H1 (cell line): ENCODE measurements at regions not wholly inside any gene's neighbourhood (a gene's known extent, or its start where the extent isn't known, plus 50 kb on each side); places are given as distances from the start of the nearest gene placed in this dataset.

ENCODE experiments used
- CTCF ChIA-PET: fragments of 300-600 bp; sonication (Branson Sonifier 250); formaldehyde crosslinking; loops from one replicate; lab custom pipeline; 2021; ENCODE audit not compliant: partially characterized antibody; lab: Charles Lee
- POLR2A ChIA-PET: fragments of 300-600 bp; sonication (Branson Sonifier 250); formaldehyde crosslinking; loops from one replicate; lab custom pipeline; 2021; ENCODE audit warnings: inconsistent platforms; ENCODE audit not compliant: partially characterized antibody; lab: Charles Lee
- DNase-seq, 2 experiments: peaks; one replicate each; pipeline versions ENCODE4 v3.0.0 to v3.0.0-alpha.2; 2010 to 2022; ENCODE audit warnings: low spot score in 2 of 2, low read depth in 1 of 2, mixed read lengths in 1 of 2
- FAIRE-seq: peaks from 2 replicates; lab custom pipeline; 2011; peaks lifted over from hg19 to GRCh38; lab: Jason Lieb, UNC
- H2AFZ ChIP-seq: 2 replicates; pipeline ENCODE4 v1.8.1; 2012; ENCODE audit warnings: low read length, inconsistent platforms
- H2AK5ac ChIP-seq: 2 replicates; pipeline ENCODE4 v1.6.1; 2013; ENCODE audit warnings: low read depth, low read length
- H2BK120ac ChIP-seq: replicated peaks from 2 replicates; pipeline ENCODE3; 2013; ENCODE audit warnings: low read depth, low read length, inconsistent platforms
- H2BK12ac ChIP-seq: 2 replicates; pipeline ENCODE4 v1.6.1; 2013; ENCODE audit warnings: low read depth, low read length
- H2BK15ac ChIP-seq: 2 replicates; pipeline ENCODE4 v1.6.1; 2013; ENCODE audit warnings: low read length
- H2BK20ac ChIP-seq: 2 replicates; pipeline ENCODE4 v1.6.1; 2013; ENCODE audit warnings: low read length
- H2BK5ac ChIP-seq: 2 replicates; pipeline ENCODE4 v1.6.1; 2013; ENCODE audit warnings: low read depth, low read length
- H3K14ac ChIP-seq: 2 replicates; pipeline ENCODE4 v1.6.1; 2013; ENCODE audit warnings: inconsistent platforms; ENCODE audit not compliant: insufficient read length
- H3K18ac ChIP-seq: 2 replicates; pipeline ENCODE4 v1.6.1; 2013; ENCODE audit warnings: low read length; ENCODE audit errors: extremely low read depth
- H3K23ac ChIP-seq: 2 replicates; pipeline ENCODE4 v1.6.1; 2013; ENCODE audit warnings: inconsistent platforms; ENCODE audit not compliant: insufficient read length
- H3K23me2 ChIP-seq: 2 replicates; pipeline ENCODE4 v1.6.1; 2013; ENCODE audit warnings: low read depth, low read length
- H3K27ac ChIP-seq: 2 replicates; pipeline ENCODE4 v1.6.1; 2011; ENCODE audit warnings: low read depth, low read length, inconsistent platforms
- H3K27me3 ChIP-seq, 4 experiments: replicated peaks in 1 of 4; 1 replicate in 1 of 4; 2 replicates in 3 of 4; pipeline versions ENCODE4 v1.6.1 to v1.8.1; 2011 to 2013; ENCODE audit warnings: low read length in 3 of 4, mild to moderate bottlenecking in 3 of 4, inconsistent platforms in 2 of 4, mixed read lengths in 2 of 4, moderate library complexity in 1 of 4; ENCODE audit not compliant: control insufficient read depth in 3 of 4, insufficient read depth in 3 of 4; ENCODE audit errors: extremely low read depth in 1 of 4
- H3K36me3 ChIP-seq, 4 experiments: 2 replicates each; pipeline versions ENCODE4 v1.6.1 to v1.8.1; 2011 to 2013; ENCODE audit warnings: mild to moderate bottlenecking in 4 of 4, low read length in 3 of 4, moderate library complexity in 2 of 4, control low read depth in 1 of 4, inconsistent platforms in 1 of 4; ENCODE audit not compliant: insufficient read depth in 4 of 4, control insufficient read depth in 2 of 4
- H3K4ac ChIP-seq: replicated peaks from 2 replicates; pipeline ENCODE3; 2013; ENCODE audit warnings: low read length, low read depth, mixed read lengths, inconsistent platforms; ENCODE audit not compliant: insufficient read length
- H3K4me1 ChIP-seq, 4 experiments: replicated peaks in 1 of 4; 1 replicate in 1 of 4; 2 replicates in 3 of 4; pipeline versions ENCODE4 v1.6.1 to v1.8.1; 2011 to 2013; ENCODE audit warnings: low read length in 3 of 4, inconsistent platforms in 2 of 4, mixed read lengths in 1 of 4; ENCODE audit not compliant: insufficient read depth in 4 of 4, control insufficient read depth in 3 of 4
- H3K4me2 ChIP-seq, 2 experiments: 2 replicates each; pipeline versions ENCODE4 v1.6.1 to v1.8.1; 2011 to 2013; ENCODE audit warnings: low read depth in 2 of 2, low read length in 2 of 2, control low read depth in 1 of 2, inconsistent platforms in 1 of 2, mild to moderate bottlenecking in 1 of 2; ENCODE audit not compliant: insufficient read depth in 1 of 2
- H3K4me3 ChIP-seq, 4 experiments: fragments of 200-600, 300-600 bp in 1 of 4; sonication (generic), shearing (Covaris generic), sonication (Bioruptor Twin) in 1 of 4; 2 replicates each; pipeline versions ENCODE4 v1.5.1 to v1.8.1; 2011 to 2016; ENCODE audit warnings: low read length in 4 of 4, low read depth in 3 of 4, control low read depth in 2 of 4, inconsistent platforms in 2 of 4, mild to moderate bottlenecking in 2 of 4, mixed read lengths in 1 of 4, moderate library complexity in 1 of 4; ENCODE audit not compliant: insufficient read depth in 2 of 4; ENCODE audit errors: extremely low read depth in 1 of 4
- H3K56ac ChIP-seq: replicated peaks from 2 replicates; pipeline ENCODE3; 2013; ENCODE audit warnings: low read depth, mild to moderate bottlenecking, mixed read lengths, low read length, inconsistent platforms; ENCODE audit not compliant: insufficient read length
- H3K79me1 ChIP-seq: 2 replicates; pipeline ENCODE4 v1.6.1; 2013; ENCODE audit warnings: low read depth, low read length, control low read depth
- H3K79me2 ChIP-seq, 2 experiments: 2 replicates each; pipeline versions ENCODE4 v1.6.1 to v1.8.1; 2012 to 2013; ENCODE audit warnings: low read length in 2 of 2, mild to moderate bottlenecking in 2 of 2, inconsistent platforms in 1 of 2; ENCODE audit not compliant: insufficient read depth in 2 of 2, control insufficient read depth in 1 of 2
- H3K9ac ChIP-seq, 4 experiments: replicated peaks in 1 of 4; 1 replicate in 1 of 4; 2 replicates in 3 of 4; pipeline versions ENCODE4 v1.6.1 to v1.8.1; 2011 to 2013; ENCODE audit warnings: low read depth in 3 of 4, low read length in 3 of 4, control low read depth in 2 of 4, mild to moderate bottlenecking in 2 of 4, moderate library complexity in 2 of 4, inconsistent platforms in 1 of 4; ENCODE audit errors: extremely low read depth in 1 of 4
- H3K9me3 ChIP-seq, 2 experiments: 2 replicates each; pipeline versions ENCODE4 v1.6.1 to v1.8.1; 2012 to 2013; ENCODE audit warnings: mild to moderate bottlenecking in 2 of 2, moderate library complexity in 2 of 2, control low read depth in 1 of 2, inconsistent platforms in 1 of 2, low read depth in 1 of 2, low read length in 1 of 2, mixed read lengths in 1 of 2; ENCODE audit not compliant: insufficient read depth in 2 of 2
- H4K20me1 ChIP-seq, 2 experiments: replicated peaks in 1 of 2; 2 replicates each; pipeline versions ENCODE3 to v1.8.1; 2011 to 2013; ENCODE audit warnings: inconsistent platforms in 2 of 2, low read length in 2 of 2, mild to moderate bottlenecking in 1 of 2; ENCODE audit not compliant: insufficient read depth in 2 of 2, control insufficient read depth in 1 of 2
- H4K5ac ChIP-seq: 2 replicates; pipeline ENCODE4 v1.6.1; 2013; ENCODE audit warnings: low read length, low read depth, mixed read lengths, inconsistent platforms; ENCODE audit not compliant: insufficient read length
- H4K8ac ChIP-seq: 2 replicates; pipeline ENCODE4 v1.8.0; 2013; ENCODE audit warnings: mild to moderate bottlenecking, moderate library complexity, low read length, inconsistent platforms; ENCODE audit not compliant: insufficient read depth; ENCODE audit errors: extremely low read depth
- H4K91ac ChIP-seq: replicated peaks from 2 replicates; pipeline ENCODE3; 2013; ENCODE audit warnings: low read length, mixed read lengths, inconsistent platforms; ENCODE audit not compliant: insufficient read length
- BACH1 ChIP-seq: IDR thresholded peaks from 2 replicates; pipeline ENCODE4 v1.6.1; 2012; ENCODE audit warnings: low read length, improper control_type of control experiment
- BRCA1 ChIP-seq: IDR thresholded peaks from 2 replicates; pipeline ENCODE4 v1.6.1; 2012; ENCODE audit warnings: low read depth, low read length, improper control_type of control experiment
- CBX8 ChIP-seq: fragments of 300-800, 300-1000 bp; sonication (generic); IDR thresholded peaks from 2 replicates; pipeline ENCODE4 v1.7.1; 2016; ENCODE audit warnings: low read depth, low read length, borderline replicate concordance
- CEBPB ChIP-seq: IDR thresholded peaks from 2 replicates; pipeline ENCODE4 v1.6.1; 2012; ENCODE audit warnings: low read depth, low read length
- CHD1 ChIP-seq: IDR thresholded peaks from 2 replicates; pipeline ENCODE4 v1.6.1; 2012; ENCODE audit warnings: low read depth, low read length, improper control_type of control experiment
- CTBP2 ChIP-seq: IDR thresholded peaks from 2 replicates; pipeline ENCODE4 v1.7.0; 2011; ENCODE audit warnings: borderline replicate concordance, mild to moderate bottlenecking, moderate library complexity, mixed read lengths, low read length; ENCODE audit not compliant: insufficient read depth, insufficient read length
- NRF1 ChIP-seq: IDR thresholded peaks from 2 replicates; pipeline ENCODE4 v1.6.1; 2011; ENCODE audit warnings: mild to moderate bottlenecking, low read depth, low read length, improper control_type of control experiment
- RFX5 ChIP-seq: IDR thresholded peaks from 2 replicates; pipeline ENCODE4 v1.6.1; 2011; ENCODE audit warnings: low read depth, low read length, improper control_type of control experiment, borderline replicate concordance
- TBP ChIP-seq: IDR thresholded peaks from 2 replicates; pipeline ENCODE4 v1.6.1; 2011; ENCODE audit warnings: low read depth, low read length, improper control_type of control experiment
- WGBS, 2 experiments: shearing (Covaris generic) in 1 of 2; methylation state at CpG; one replicate each; pipeline versions ENCODE4 v1.1.6 to v1.1.7; 2013 to 2015; ENCODE audit warnings: low lambda C conversion rate in 2 of 2, mixed read lengths in 2 of 2, inconsistent platforms in 1 of 2, low coverage in 1 of 2, missing lambda C conversion rate in 1 of 2; ENCODE audit not compliant: insufficient replicate concordance in 2 of 2, insufficient coverage in 1 of 2, insufficient read length in 1 of 2; ENCODE audit errors: extremely low coverage in 1 of 2, missing lambda C conversion rate in 1 of 2; 5-methylcytosine and 5-hydroxymethylcytosine counted together
- TF ChIP-seq, protein P1 (sequence below): IDR thresholded peaks from 2 replicates; pipeline ENCODE4 v1.6.1; 2011; ENCODE audit warnings: low read length, improper control_type of control experiment
- TF ChIP-seq, protein P2 (sequence below): IDR thresholded peaks from 2 replicates; pipeline ENCODE4 v1.6.1; 2012; ENCODE audit warnings: inconsistent platforms
- TF ChIP-seq, protein P3 (sequence below): IDR thresholded peaks from 2 replicates; pipeline ENCODE4 v1.6.1; 2012; ENCODE audit warnings: inconsistent platforms

DNA sequence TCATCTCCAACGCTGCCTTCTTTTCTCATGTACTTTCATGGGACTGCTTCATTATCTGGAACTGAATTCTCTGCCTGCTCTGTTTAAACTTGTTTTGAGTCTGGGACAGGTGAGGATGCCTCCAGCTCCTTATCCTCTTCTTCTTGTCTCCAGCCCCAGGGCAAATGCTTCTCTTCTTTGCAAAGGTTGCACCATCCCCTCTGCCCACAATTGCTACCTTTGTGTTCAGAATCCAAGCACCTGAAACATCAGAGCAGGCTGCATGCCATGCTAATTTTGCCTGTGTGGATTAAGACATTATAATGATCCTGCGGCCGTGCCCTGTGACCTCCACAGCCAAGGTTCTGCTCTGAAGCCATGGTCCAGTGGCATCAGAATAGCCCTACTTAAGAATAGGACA is 309.5 kb downstream of the EPHA4 start:
- Histone ChIP-seq H2BK20ac (no peak overlapping the region), H3K14ac (no peak overlapping the region), H3K4me2 (no peak overlapping the region), H3K4me3 (no peak overlapping the region), H3K9me3 (no peaks in the 10 kb centered on the region), H2AFZ (no peak overlapping the region), H3K79me2 (no peaks in the 10 kb centered on the region), H2BK15ac (no peak overlapping the region), H3K79me1 (no peaks in the 10 kb centered on the region), H3K36me3 (no peaks in the 10 kb centered on the region), H2BK12ac (no peak overlapping the region), H3K9ac (no peak overlapping the region), H3K4me1 (no peaks in the 10 kb centered on the region; a peak in 1 of 7 replicates), H3K23me2 (no peaks in the 10 kb centered on the region; the same call in 1 of the 2 replicates), H2BK120ac (no peak overlapping the region), H3K27ac (no peak overlapping the region), H4K5ac (no peak overlapping the region), H2BK5ac (no peak overlapping the region), H3K18ac (no peak overlapping the region), H4K91ac (no peak overlapping the region), H3K4ac (no peak overlapping the region), H2AK5ac (no peak overlapping the region), H3K27me3 (no peaks in the 10 kb centered on the region), H3K23ac (no peak overlapping the region), H4K20me1 (no peaks in the 10 kb centered on the region), H4K8ac (no peak overlapping the region), H3K56ac (no peak overlapping the region)
- DNase-seq, result no peak
- 94% methylated on average over 3 of the region's 3 CpGs; no CpG with 5 or more reads in 1 of the 2 experiments for WGBS, 2 experiments
- TF ChIP-seq RFX5, result no peak
- TF ChIP-seq, protein P1, sequence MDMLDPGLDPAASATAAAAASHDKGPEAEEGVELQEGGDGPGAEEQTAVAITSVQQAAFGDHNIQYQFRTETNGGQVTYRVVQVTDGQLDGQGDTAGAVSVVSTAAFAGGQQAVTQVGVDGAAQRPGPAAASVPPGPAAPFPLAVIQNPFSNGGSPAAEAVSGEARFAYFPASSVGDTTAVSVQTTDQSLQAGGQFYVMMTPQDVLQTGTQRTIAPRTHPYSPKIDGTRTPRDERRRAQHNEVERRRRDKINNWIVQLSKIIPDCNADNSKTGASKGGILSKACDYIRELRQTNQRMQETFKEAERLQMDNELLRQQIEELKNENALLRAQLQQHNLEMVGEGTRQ, result no peak
- no peak for TF ChIP-seq NRF1
- TF ChIP-seq, protein P2, sequence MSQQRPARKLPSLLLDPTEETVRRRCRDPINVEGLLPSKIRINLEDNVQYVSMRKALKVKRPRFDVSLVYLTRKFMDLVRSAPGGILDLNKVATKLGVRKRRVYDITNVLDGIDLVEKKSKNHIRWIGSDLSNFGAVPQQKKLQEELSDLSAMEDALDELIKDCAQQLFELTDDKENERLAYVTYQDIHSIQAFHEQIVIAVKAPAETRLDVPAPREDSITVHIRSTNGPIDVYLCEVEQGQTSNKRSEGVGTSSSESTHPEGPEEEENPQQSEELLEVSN, result no peak
- TF ChIP-seq BACH1, result no peak
- no peak for TF ChIP-seq TBP
- TF ChIP-seq, protein P3, sequence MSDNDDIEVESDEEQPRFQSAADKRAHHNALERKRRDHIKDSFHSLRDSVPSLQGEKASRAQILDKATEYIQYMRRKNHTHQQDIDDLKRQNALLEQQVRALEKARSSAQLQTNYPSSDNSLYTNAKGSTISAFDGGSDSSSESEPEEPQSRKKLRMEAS, result no peak
- TF ChIP-seq BRCA1, result no peak
- no peak for TF ChIP-seq CHD1
- no peak for TF ChIP-seq CEBPB
- no peak for TF ChIP-seq CBX8
- TF ChIP-seq CTBP2, result no peak
- no peak for FAIRE-seq
- ChIA-PET POLR2A (no interaction called here), CTCF (interaction anchor here (0.7 kb wide), 1 partner anchor 802 kb away, joined by 3 read pairs; no protein-coding TSS in a partner anchor)
